GM23338 (cell line): ENCODE measurements at regions not wholly inside any gene's neighbourhood (a gene's known extent, or its start where the extent isn't known, plus 50 kb on each side); places are given as distances from the start of the nearest gene placed in this dataset.

Experiments used
- ATAC-seq: fragments of 200-7000 bp; cut with Tn5 transposase; 3 replicates; pipeline ENCODE4 v1.9.1; 2020
- DNase-seq: peaks from one replicate; pipeline ENCODE4 v3.0.0-alpha.2; 2015; ENCODE audit warnings: low spot score
- H2AFZ ChIP-seq: fragments of 200-600 bp; sonication (generic); 2 replicates; pipeline ENCODE4 v1.8.0; 2016; ENCODE audit warnings: antibody characterized with exemption, mild to moderate bottlenecking, moderate library complexity
- H3F3A ChIP-seq: fragments of 200-600 bp; sonication (generic); replicated peaks from 2 replicates; pipeline ENCODE4 v1.8.0; 2017; ENCODE audit warnings: antibody characterized with exemption, mixed run types, low read depth
- H3K27ac ChIP-seq: fragments of 200-600 bp; sonication (generic); 2 replicates; pipeline ENCODE4 v1.6.1; 2016; ENCODE audit warnings: low read depth
- H3K27me3 ChIP-seq: fragments of 200-600 bp; sonication (generic); 2 replicates; pipeline ENCODE4 v1.8.0; 2016; ENCODE audit warnings: mild to moderate bottlenecking, mixed run types, moderate library complexity; ENCODE audit not compliant: insufficient read depth
- H3K36me3 ChIP-seq: fragments of 200-600 bp; sonication (generic); 2 replicates; pipeline ENCODE4 v1.8.0; 2016; ENCODE audit warnings: mild to moderate bottlenecking; ENCODE audit not compliant: insufficient read depth
- H3K4me1 ChIP-seq: fragments of 200-600 bp; sonication (generic); 2 replicates; pipeline ENCODE4 v1.8.0; 2016; ENCODE audit warnings: mild to moderate bottlenecking, moderate library complexity; ENCODE audit not compliant: insufficient read depth
- H3K4me2 ChIP-seq: fragments of 200-600 bp; sonication (generic); 2 replicates; pipeline ENCODE4 v1.7.1; 2017; ENCODE audit warnings: mixed run types
- H3K4me3 ChIP-seq: fragments of 200-600 bp; sonication (generic); 2 replicates; pipeline ENCODE4 v1.6.1; 2016; ENCODE audit warnings: mixed run types
- H3K79me2 ChIP-seq: fragments of 200-600 bp; sonication (generic); replicated peaks from 2 replicates; pipeline ENCODE4 v1.8.0; 2017; ENCODE audit warnings: mild to moderate bottlenecking; ENCODE audit not compliant: insufficient read depth
- H3K9me2 ChIP-seq: fragments of 200-600 bp; sonication (generic); 2 replicates; pipeline ENCODE4 v1.8.0; 2017; ENCODE audit not compliant: insufficient read depth
- H4K20me1 ChIP-seq: fragments of 200-600 bp; sonication (generic); replicated peaks from 2 replicates; pipeline ENCODE4 v1.8.0; 2017; ENCODE audit warnings: mild to moderate bottlenecking; ENCODE audit not compliant: insufficient read depth
- H3K27ac Mint-ChIP-seq: 2 replicates; pipeline ENCODE4 v1.8.0; 2020; ENCODE audit warnings: inconsistent platforms, mild to moderate bottlenecking, moderate library complexity, mixed read lengths
- H3K27me3 Mint-ChIP-seq: 3 replicates; pipeline ENCODE4 v1.8.0; 2022; ENCODE audit warnings: low read depth, mild to moderate bottlenecking, moderate library complexity, mixed read lengths, inconsistent platforms; ENCODE audit not compliant: insufficient read depth, poor library complexity
- H3K36me3 Mint-ChIP-seq: 3 replicates; pipeline ENCODE4 v1.8.0; 2021; ENCODE audit warnings: low read depth, mild to moderate bottlenecking, inconsistent platforms, moderate library complexity, mixed read lengths
- H3K4me1 Mint-ChIP-seq: 3 replicates; pipeline ENCODE4 v1.8.0; 2020; ENCODE audit warnings: mild to moderate bottlenecking, inconsistent platforms, mixed read lengths
- H3K4me3 Mint-ChIP-seq: 3 replicates; pipeline ENCODE4 v1.8.0; 2021; ENCODE audit warnings: moderate library complexity, mild to moderate bottlenecking, inconsistent platforms, mixed read lengths
- H3K9me3 Mint-ChIP-seq: 3 replicates; pipeline ENCODE4 v1.8.0; 2020; ENCODE audit warnings: moderate library complexity, mild to moderate bottlenecking, inconsistent platforms, mixed read lengths
- CREB1 ChIP-seq: fragments of 250-450 bp; sonication (Bioruptor Pico); IDR thresholded peaks from 2 replicates; pipeline ENCODE4 v1.5.0; 2020; ENCODE audit warnings: low read depth, mild to moderate bottlenecking, moderate library complexity
- CTCF ChIP-seq, 2 experiments: fragments of 200-600 bp in 1 of 2; sonication (generic) in 1 of 2; conservative IDR thresholded peaks; 2 replicates each; pipeline versions ENCODE4 v1.5.1 to v1.6.1; 2016 to 2017; ENCODE audit warnings: antibody characterized with exemption in 2 of 2, low read depth in 2 of 2, mild to moderate bottlenecking in 2 of 2, moderate library complexity in 1 of 2
- EZH2 ChIP-seq: fragments of 200-600 bp; sonication (generic); IDR thresholded peaks from one replicate; pipeline ENCODE4 v1.8.0; 2017; ENCODE audit warnings: antibody characterized with exemption, mild to moderate bottlenecking, low read depth; ENCODE audit not compliant: unreplicated experiment
- POLR2AphosphoS5 ChIP-seq: IDR thresholded peaks from 2 replicates; pipeline ENCODE4 v1.6.1; 2016; ENCODE audit warnings: antibody characterized with exemption, low read depth
- REST ChIP-seq: IDR thresholded peaks from one replicate; pipeline ENCODE4 v1.6.1; 2018; ENCODE audit warnings: antibody characterized with exemption; ENCODE audit not compliant: unreplicated experiment
- STAT1 ChIP-seq: IDR thresholded peaks from one replicate; pipeline ENCODE4 v1.6.1; 2016; ENCODE audit warnings: antibody characterized with exemption; ENCODE audit not compliant: unreplicated experiment
- ZNF331 ChIP-seq: fragments of 250-450 bp; sonication (Bioruptor Pico); IDR thresholded peaks from 2 replicates; pipeline ENCODE4 v1.5.0; 2020; ENCODE audit warnings: low read depth, mild to moderate bottlenecking, moderate library complexity
- ZNF462 ChIP-seq: fragments of 250-450 bp; sonication (Bioruptor Pico); IDR thresholded peaks from 2 replicates; pipeline ENCODE4 v1.5.0; 2020; ENCODE audit warnings: mild to moderate bottlenecking, moderate library complexity

GRCh38 chr10:44063686-44064085 is 321.2 kb downstream of the CXCL12 start (continued):
- TF ChIP-seq REST (no peak), POLR2AphosphoS5 (no peak), ZNF331 (CRISPR knock-in tag) (no peak)

- no peaks in the 10 kb centered on the region for H3K79me2 ChIP-seq
- no peaks in the 10 kb centered on the region for H3K36me3 ChIP-seq
- no peak for DNase-seq
- no peak for ATAC-seq
- no peak overlapping the region for H3K27ac ChIP-seq
- H3F3A ChIP-seq, result no peaks in the 10 kb centered on the region
- Mint-ChIP-seq H3K27me3 (peaks cover 5% of the 10 kb centered on the region), H3K4me1 (no peaks in the 10 kb centered on the region; the same call in 2 of the 3 replicates), H3K4me3 (no peak overlapping the region), H3K27ac (no peak overlapping the region), H3K36me3 (no peaks in the 10 kb centered on the region), H3K9me3 (no peaks in the 10 kb centered on the region; the same call in 2 of the 3 replicates)
- 0 out of 2 replicates have a peak, but pooled peaks cover 7% of the 10 kb centered on the region for H3K9me2 ChIP-seq
- TF ChIP-seq CTCF (conservative IDR thresholded peaks at IDR 0.05; ENCODE audit: low read depth in 2 of 2), result no peak
- H3K4me2 ChIP-seq, result no peak overlapping the region
- H3K4me3 ChIP-seq, result no peak overlapping the region
- no peaks in the 10 kb centered on the region for H3K27me3 ChIP-seq
- H2AFZ ChIP-seq, result no peak overlapping the region
- H4K20me1 ChIP-seq, result no peaks in the 10 kb centered on the region
- no peaks in the 10 kb centered on the region for H3K4me1 ChIP-seq
These were observed 324.2 kb downstream of the CXCL12 start for GRCh38 chr10:44060719-44061118.

GRCh38 chr10:44060221-44060620 is 324.7 kb downstream of the CXCL12 start:
- no peak overlapping the region for H3K4me3 Mint-ChIP-seq
- DNase-seq, result no peak
- Histone ChIP-seq H3K27ac (no peak overlapping the region), H4K20me1 (no peaks in the 10 kb centered on the region), H3K4me2 (no peak overlapping the region), H3K27me3 (no peaks in the 10 kb centered on the region), H2AFZ (no peak overlapping the region), H3K9me2 (0 out of 2 replicates have a peak, but pooled peaks cover 10% of the 10 kb centered on the region), H3K36me3 (no peaks in the 10 kb centered on the region), H3K4me1 (no peaks in the 10 kb centered on the region), H3K79me2 (no peaks in the 10 kb centered on the region), H3F3A (no peaks in the 10 kb centered on the region), H3K4me3 (no peak overlapping the region)
- no peaks in the 10 kb centered on the region for H3K36me3 Mint-ChIP-seq
- peaks cover 5% of the 10 kb centered on the region for H3K27me3 Mint-ChIP-seq
- no peak for ATAC-seq
- no peak overlapping the region for H3K27ac Mint-ChIP-seq
- no peaks in the 10 kb centered on the region; the same call in 2 of the 3 replicates for H3K9me3 Mint-ChIP-seq
- H3K4me1 Mint-ChIP-seq, result no peaks in the 10 kb centered on the region; the same call in 2 of the 3 replicates
- TF ChIP-seq CREB1 (CRISPR knock-in tag) (no peak), STAT1 (no peak), EZH2 (no peak), ZNF462 (CRISPR knock-in tag) (no peak)
